HG02970 (cell line): ENCODE measurements at regions not wholly inside any gene's neighbourhood (a gene's known extent, or its start where the extent isn't known, plus 50 kb on each side); places are given as distances from the start of the nearest gene placed in this dataset.

Source experiments
- ATAC-seq: cut with Tn5 transposase; IDR thresholded peaks from one replicate; pipeline ENCODE4 v1.9.1; 2021; ENCODE audit warnings: mild to moderate bottlenecking, moderate library complexity, moderate number of reproducible peaks; ENCODE audit not compliant: unreplicated experiment, low FRiP score

DNA sequence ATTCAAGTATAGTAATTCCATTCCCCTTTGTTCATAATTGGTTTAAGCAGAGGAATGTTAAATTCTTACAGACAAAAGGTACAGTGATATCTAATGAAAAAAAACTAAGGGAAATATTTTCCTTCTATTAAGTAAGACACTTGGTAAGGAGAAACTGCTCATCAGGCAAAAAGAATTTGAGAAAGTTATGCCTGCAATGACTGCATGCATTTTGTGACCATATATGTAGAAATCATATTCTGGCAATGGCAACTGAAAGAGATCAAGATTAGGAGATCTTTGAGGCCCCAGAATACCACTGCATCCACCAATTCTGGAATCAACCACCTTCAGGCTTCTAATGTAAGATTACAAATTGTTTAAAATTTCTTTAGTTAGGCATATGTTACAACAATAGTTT is 364.8 kb downstream of the PCDH10 start:
- ATAC-seq: no peak

DNA sequence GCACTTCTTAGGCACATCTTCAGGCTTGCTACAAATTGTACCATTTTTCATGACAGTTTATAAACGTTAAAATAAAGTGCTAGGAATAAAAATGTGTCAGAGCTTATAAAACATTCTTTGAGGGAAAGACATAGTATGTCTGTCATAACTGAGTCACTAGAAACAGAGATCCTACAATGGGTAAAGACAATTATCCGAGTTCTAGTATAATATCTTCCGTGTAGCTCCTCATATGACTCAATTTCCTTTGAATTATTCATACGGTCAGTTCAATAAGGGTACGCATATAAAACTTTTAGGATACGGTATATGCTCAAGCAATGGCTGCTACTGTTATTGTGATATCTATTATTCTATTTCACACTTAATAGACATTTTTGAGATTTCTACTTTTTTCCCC is 349.1 kb downstream of the PCDH10 start:
- ATAC-seq: no peak

DNA sequence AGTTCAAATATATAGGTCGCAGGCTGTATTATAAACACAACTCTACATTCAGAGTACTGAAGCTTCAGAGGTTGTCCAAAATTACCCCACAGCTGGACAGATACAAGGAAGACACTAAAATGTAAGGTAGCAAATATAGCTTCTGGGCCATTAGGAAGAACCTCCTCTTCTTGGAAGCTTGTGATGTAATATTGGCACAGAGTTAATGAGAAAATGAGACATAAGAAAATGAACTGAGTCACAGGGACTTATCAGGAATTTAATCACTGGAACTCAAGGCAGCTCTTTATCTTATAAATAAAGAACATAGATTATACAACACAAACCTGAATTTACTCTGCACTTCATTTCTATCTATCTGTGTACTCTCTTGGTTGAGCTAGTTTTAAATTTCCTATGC is 344.7 kb downstream of the PCDH10 start:
- no peak for ATAC-seq

DNA sequence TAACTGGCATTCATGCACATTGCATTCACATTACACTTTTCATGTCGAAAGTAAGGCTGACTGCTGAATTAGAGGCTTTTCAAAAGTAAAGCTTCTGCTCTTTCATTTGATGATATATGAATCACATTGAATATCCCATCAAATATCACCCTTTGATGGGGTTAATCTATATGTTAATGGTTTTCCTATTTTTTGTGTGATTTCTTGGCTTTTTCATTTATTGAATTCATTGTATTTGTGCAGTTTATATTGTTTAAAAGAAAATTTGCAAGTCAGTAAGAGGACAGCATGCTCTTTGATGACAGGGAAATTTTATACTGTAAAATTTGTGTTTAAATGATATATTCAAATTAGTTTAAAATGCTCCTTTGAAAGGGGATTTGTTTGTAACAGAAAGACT is 344.1 kb downstream of the PCDH10 start:
- no peak for ATAC-seq

DNA sequence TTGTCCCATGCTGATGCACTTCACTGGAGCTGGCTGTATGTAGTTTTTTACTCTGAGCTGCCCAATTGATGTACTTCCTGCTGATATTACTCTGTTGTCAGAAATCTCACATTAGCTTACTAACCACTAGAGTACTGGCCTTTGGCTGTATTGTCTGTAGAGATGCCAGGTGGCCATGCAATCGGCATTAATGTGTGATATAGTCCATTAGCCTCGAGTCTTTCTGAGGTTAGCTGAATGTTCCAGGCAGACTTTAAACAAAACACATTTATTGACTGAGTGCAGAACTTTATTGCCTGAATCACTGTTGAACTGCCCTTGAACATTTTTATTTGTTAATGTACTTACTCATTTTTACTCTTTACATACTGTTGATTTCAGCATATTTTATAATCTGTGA is 335.2 kb downstream of the PCDH10 start:
- no peak for ATAC-seq

DNA sequence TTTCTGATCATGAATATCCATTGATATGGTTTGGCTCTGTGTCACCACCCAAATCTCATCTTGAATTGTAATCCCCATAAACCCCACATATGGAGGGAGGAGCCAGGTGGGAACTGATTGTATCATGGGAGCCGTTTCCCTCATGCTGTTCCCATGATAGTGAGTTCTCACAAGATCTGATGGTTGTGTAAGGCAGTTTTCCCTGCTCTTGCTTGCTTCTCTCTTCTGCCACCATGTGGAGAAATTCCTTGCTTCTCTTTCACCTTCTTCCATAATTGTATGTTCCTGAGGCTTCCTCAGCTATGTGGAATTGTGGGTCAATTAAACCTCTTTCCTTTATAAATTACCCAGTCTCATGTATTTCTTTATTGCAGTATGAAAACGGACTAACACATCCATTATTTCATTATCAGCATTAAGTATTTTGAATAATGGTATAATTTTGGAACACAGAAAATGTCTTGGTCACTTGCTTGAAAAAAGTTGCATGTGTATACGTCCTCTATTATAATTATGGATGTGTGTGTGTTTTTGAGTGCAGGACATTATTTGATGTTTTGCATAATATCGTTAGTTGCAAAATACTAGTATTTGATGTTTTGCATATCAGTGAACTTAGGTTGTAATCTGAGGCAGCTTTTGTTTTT is 334.6 kb downstream of the PCDH10 start:
- ATAC-seq: no peak

DNA sequence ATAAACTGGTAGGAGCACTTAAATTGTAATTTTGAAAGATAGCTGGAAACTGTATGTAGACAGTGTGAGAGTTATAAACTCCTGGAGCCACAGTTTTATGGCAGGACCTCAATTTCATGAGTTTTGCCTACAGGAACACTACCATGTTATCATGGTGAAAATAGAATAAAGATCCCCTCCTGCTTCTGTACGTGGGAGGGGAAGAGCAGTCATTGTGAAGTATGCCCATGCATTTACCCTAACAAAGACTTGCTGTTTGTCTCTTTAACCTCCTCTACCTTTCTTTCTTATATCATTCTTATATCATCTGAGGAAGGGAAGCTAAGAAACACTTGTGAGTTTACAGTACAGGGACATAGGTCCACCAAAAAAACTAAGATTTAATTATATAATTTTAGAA is 327.0 kb downstream of the PCDH10 start:
- no peak for ATAC-seq

DNA sequence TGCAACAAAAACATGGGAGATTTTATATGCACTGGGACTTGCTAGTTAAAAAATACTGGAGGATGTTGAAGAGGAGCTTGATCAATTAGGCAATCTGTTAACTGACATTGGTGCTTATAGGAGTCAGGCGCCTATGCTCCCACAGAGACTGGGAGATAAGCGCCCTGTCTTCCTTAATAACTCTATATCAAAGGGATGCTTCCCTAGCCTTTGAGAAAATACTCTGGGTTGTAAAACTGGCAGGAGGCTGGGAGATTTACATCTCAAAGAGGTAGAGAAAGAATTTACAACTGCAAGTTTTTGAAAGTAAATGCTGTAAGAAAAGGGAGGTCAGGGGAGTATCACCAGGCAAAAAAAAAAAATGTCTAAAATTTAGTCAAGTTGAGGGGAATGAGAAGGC is 325.4 kb downstream of the PCDH10 start:
- no peak for ATAC-seq

DNA sequence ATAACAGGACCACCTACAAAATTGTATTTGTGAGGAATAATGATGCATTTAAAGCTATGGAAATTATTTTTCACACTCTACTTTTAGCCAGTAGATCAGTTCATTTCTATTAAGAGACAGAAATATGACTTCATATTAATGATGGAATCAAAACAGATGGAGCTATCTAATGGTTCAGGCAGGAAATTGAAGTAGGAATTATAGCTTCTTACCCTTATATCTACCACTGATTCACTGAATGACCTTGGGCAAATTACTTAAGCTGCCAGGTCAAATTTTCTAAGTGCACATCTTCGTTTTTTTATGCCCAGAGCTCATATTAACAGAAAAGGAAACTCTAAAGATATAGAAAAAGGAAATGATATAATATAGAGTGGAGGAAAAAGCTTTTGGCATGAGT is 323.1 kb downstream of the PCDH10 start:
- no peak for ATAC-seq

DNA sequence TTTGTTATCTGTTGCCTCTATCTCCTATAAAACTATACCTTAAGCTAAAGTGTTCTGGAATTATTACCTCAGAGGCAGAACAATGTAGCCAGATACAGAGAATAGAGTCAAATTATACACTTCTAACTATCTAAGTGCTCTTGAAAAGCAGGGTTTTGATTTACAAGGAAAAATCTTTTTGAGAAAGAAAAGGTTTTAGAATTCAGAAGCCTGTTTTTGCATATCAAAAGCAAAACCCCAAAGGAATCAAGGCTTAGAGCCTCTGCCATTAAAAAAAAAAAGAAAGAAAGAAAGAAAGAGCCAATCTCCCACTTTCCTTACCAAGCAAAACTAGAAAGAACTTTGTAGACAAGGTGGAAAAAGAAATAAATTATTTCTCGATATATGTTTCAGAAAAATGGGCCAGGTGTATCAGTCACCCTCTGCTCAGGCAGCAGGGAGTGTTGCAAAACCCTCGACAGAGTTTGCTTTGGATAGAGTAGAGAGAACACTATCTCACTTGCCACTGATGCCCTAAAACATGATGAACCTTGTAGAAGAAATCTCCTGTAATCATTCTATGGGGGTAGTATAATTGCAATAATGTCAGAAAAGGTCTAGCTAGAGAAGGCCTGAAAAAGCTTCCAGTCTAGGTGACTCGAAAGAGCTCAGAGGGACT is 318.3 kb downstream of the PCDH10 start:
- ATAC-seq: no peak

DNA sequence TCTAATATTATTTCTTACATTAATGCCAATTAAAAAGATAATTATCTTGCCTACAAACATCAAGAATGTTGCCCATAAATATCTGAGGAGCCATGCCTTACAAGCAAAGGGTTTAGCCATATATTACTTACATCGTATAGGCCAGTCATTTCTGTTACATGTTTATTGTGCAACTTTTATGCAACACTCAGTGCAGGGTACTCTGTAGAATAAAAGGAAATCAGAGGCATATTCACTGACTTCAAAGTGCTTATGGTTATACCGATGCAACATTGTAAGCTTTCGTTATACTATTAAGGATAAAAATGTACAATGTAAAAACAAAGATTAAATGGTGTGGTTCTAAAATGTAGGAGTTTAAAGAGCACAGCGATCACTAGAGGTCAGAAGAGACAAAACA is 315.9 kb downstream of the PCDH10 start:
- ATAC-seq: no peak

DNA sequence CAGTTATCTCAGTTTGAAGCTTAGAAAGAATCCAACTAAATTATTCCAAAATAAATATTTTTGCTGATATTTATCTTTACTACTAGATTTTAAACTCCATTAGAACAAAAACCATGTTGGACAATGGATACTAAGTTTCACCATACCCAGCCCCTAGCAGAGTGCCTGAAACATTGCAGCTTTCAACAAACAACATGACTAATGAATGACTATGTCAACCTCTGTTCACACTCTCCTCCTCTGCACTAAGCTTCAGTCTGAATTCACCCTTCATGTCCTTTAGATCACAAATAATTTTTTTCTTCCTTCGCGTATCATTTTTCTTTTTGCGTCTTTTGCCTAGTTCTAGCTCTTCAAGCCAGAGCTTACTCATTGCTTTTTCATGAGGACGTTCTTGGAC is 315.2 kb downstream of the PCDH10 start:
- ATAC-seq: no peak

DNA sequence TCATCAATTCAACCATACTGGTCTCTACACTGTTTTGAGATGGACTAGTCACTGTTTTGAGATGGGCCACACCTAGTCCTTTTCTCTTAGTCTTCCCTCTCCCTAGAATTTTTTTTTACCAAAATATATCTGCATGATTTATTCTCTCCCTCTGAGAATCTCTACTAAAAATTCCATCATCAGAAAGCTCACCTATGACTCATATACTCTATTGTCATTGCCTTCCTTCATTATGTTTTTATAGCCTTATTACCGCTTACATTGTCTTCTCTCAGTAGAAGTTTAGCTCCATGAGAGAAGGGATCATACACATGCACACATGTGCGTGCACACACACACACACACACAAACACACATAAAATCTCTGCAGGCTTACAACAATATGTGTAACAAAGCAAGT is 303.6 kb downstream of the PCDH10 start:
- no peak for ATAC-seq

DNA sequence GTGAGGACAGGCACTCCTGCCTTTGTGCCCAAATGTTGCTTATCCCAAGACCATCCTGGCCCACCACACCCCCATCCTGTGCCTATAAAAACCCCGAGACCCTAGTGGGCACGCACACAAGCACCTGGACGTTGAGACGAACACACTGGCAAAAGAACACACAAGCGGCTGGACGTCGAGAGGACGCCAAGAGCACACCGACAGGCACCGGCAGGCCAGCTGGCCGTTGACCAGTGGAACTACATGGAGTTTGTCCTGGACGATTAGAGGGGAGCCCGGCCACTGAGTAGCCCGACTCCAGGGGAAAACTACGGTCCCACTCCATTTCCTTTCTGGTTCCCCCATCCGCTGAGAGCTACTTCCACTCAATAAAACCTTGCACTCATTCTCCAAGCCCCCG is 301.7 kb downstream of the PCDH10 start:
- no peak for ATAC-seq

DNA sequence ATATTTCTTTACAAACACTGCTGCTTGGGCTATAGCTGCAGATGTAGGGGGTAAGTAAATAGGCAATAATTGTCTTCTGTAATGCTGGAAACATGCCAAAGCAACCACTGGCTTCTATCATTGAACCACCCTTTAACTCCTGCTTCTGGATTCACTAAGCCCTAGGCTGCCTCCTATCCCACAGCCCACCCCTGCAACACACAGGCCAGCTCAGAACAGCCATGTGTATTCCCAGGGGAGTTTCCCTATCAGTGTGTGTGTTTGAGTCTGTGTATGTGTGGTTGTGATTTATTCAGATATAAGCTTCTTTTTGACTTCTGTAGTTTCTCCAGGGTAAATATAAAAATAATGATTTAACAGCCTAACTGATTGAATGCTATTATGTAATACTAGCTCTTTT is 291.3 kb downstream of the PCDH10 start:
- ATAC-seq: no peak

DNA sequence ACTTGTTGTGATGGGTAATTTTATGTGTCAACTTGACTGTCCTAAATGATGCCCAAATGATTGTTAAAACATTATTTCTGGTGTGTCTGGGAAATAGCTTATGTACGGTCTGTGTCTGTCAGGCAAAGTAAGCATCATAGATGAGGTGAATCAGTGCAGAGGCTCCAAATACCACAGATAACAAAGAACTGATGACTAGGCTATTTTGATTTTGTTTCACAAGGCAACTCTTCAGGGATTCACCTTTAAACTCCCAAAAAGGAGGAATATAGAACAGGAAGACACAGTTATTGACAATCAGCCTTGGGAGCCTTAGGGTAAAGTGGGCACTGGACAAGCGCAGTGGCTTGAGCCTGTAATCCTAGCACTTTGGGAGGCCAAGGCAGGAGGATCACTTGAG is 290.7 kb downstream of the PCDH10 start:
- ATAC-seq: no peak

DNA sequence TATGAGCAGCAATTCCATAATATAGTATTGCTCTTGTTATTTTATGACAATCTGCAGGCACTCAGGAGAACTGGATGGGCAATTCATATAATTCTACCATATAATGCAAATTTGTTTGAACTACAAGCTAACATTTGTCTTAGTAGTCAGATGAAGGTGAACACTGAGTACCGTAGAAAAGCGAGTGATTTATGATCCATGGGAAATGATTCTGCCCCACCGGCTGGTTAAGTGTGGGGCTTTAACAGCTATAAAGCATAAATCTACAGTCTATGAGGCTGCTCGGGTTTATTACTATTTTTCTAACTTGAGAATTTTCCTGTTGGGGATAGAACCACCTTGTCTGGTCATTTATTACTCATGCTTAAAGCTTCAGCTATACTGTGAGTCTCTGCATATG is 275.5 kb downstream of the PCDH10 start:
- ATAC-seq: no peak

DNA sequence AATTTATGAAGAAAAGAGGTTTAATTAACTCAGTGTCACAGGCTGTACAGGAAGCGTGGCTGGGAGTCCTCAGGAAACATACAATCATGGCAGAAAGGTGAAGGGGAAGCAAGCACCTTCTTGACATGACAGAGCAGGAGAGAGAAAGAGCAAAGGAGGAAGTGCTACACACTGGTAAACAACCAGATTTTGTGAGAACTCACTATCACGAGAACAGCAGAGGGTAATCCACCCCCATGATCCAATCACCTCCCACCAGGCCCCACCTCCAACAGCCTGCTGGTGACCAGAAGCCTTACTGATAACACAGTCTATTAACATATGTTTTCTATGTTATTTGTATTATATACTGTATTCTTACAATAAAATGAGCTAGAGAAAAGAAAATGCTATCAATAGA is 254.8 kb downstream of the PCDH10 start:
- no peak for ATAC-seq

DNA sequence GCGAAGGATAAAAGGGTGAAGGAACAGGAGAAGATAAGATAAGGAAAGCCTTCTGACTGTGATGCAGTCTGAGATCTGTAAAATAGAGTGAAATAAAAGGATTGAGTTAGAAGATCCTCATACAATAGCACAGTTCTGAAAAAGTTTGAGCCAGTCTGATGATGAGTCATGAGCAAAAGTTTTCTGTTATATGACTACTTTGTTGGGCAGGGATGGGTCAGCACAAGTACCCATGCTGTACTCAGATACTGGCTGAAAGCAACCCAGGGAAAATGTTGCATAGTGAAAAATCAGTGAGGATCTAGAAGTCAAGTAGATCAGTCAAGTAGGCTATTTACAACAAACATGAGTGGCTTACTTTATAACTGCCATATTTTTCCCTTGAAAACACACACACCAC is 253.5 kb downstream of the PCDH10 start:
- ATAC-seq: no peak

DNA sequence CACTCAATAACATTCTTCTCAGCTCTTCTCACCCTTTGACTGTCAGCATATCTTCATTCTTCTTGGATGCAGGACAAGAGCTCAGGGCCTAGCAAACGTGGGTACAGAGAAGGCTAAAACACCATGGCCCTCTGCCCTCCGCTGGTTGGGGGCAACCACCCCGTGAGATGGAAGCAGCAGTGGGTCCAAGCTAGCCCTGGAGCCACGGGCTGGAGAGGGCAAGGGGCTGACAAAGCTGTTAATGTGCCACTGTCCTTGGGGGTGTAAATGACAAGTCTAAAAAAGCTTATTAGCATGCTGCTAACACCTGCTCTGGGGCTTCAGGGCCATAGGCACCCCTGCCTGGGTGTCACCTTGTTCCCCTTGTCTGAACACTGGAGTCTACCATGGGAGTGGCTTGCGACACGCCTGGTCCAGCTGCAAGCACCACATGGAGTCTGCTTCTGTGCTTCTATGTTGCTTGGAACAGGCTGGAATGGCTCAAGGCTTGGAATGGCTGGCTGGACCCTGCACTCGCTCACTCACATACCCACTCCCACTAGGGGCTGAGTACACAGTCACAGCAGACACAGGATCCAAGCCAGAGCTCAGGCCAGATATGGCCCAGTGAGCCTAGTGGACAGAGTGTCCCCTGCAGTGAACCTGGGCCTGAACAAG is 246.0 kb downstream of the PCDH10 start:
- no peak for ATAC-seq

DNA sequence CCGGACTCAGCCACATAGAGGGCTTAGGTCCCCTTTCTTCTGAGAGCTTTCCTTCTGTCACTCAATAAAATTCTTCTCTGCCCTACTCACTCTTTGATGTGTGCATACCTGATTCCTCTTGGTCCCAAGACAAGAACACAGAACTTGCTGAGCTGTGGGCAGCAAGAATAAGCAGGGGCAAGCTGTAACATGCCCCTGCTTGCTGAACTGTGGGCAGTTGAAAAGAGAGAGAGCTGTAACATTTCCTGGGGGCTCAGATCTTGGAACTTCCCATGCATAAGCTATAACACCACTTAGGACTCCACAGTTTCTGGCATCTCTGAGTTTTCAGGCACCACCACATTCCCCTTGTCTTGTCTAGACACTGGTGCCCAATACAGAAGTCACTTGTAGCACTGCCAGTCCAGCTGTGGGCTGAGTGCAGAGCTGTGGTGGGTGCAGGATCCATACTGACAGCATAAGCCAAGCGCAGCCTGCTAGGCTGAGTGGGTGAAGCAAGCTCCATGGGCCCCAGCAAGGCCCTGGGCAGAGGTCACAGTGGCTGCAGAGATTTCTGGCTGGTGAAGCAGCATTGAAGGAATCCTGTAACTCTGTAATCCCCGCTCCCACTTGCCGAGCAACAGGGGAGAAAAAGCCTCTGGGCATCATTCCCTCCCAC is 241.2 kb downstream of the PCDH10 start:
- no peak for ATAC-seq

DNA sequence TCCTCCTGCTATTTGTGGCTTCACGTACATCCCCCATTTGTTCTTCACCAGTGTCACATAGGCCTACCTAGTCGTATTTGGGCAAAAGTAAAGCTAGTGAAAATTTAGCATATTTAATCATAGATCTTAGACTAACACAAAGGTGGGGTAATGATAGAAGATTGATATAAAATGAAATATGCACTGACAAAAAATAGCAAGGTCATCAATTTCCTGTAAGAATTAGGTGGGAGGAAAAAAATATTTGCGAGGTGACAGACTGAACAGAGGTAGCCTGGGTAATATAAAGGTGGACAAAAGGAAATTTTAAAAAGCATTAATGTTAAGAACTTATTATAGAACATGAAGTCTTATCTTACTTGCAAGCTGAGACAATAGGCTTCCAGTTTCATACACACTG is 239.9 kb downstream of the PCDH10 start:
- ATAC-seq: no peak
